VCaP (cell line): ENCODE measurements at regions not wholly inside any gene's neighbourhood (a gene's known extent, or its start where the extent isn't known, plus 50 kb on each side); places are given as distances from the start of the nearest gene placed in this dataset.

Source experiments
- H3K27ac ChIP-seq: fragments of 450-650 bp; 2 replicates; pipeline ENCODE4 v1.5.1; 2017
- CTCF ChIP-seq: fragments of 450-650 bp; conservative IDR thresholded peaks from 2 replicates; pipeline ENCODE4 v1.5.1; 2017; ENCODE audit warnings: mild to moderate bottlenecking, moderate library complexity

GRCh38 chr1:218024211-218024720 is 260.8 kb upstream of the RRP15 start:
- H3K27ac ChIP-seq: no peak overlapping the region
- TF ChIP-seq CTCF: no peak

- no peak overlapping the region for H3K27ac ChIP-seq
- TF ChIP-seq CTCF: no peak
These were observed 259.6 kb upstream of the RRP15 start for GRCh38 chr1:218025454-218025853.

GRCh38 chr1:218027152-218027551 is 257.9 kb upstream of the RRP15 start:
- no peak overlapping the region for H3K27ac ChIP-seq
- no peak for TF ChIP-seq CTCF

GRCh38 chr1:218030846-218031245 is 254.2 kb upstream of the RRP15 start:
- TF ChIP-seq CTCF: no peak
- no peak overlapping the region for H3K27ac ChIP-seq

- no peak overlapping the region for H3K27ac ChIP-seq
- no peak for TF ChIP-seq CTCF
These were observed 253.2 kb upstream of the RRP15 start for GRCh38 chr1:218031901-218032300.

- no peak for TF ChIP-seq CTCF
- H3K27ac ChIP-seq: no peak overlapping the region
These were observed 250.6 kb upstream of the RRP15 start for GRCh38 chr1:218034468-218034867.

GRCh38 chr1:218048828-218049420 is 236.2 kb upstream of the RRP15 start:
- TF ChIP-seq CTCF: no peak
- no peak overlapping the region for H3K27ac ChIP-seq
